ENCODE measurements at regions not wholly inside any gene's neighbourhood (a gene's known extent, or its start where the extent isn't known, plus 50 kb on each side); places are given as distances from the start of the nearest gene placed in this dataset.

DNA sequence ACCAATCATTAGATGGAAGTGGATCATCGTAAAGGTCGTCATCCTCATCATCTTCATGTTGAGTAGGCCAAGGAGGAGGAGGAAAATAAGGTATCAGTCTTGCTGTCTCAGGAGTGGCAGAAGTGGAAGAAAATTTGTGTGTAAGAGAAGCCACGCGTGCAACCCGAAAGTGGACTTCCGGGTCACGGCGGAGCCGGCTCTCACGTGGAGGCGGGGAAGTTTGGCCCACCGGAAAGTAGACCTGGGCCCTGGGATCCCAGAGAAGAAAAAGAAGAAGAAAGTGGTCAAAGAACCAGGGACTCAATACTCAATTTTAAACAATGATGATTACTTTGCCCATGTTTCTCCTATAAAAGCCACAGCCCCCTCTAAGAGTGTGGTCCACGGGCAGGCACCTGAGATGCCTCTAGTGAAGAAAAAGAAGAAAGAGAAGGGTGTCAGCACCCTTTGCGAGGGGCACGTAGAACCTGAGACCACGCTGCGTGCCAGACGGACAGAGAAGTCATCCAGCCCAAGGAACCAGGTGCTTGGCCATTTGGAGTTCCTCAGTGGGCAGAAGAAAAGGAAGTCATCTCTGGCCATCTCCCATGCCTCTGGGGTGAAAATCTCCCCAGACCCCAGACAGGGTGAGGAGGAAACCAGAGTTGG is 365.8 kb downstream of the BCAT1 start:
- Histone ChIP-seq H3K27ac (ENCODE audit: low read depth in 1 of 2, low read length in 1 of 2) (no peak overlapping the region), H3K4me3 (no peak overlapping the region), H3K9ac (ENCODE audit: insufficient read depth in 1 of 2, low read length in 2 of 2) (no peak overlapping the region), H3K9me3 (ENCODE audit: control insufficient read depth in 4 of 4, insufficient read depth in 3 of 4, low read length in 3 of 4) (peaks cover 0 to 4% (median 0%) of the 10 kb centered on the region in 4 donors), H3K27me3 (ENCODE audit: control insufficient read depth in 3 of 3, insufficient read depth in 3 of 3, low read length in 2 of 3) (no peaks in the 10 kb centered on the region), H3K4me1 (ENCODE audit: control insufficient read depth in 5 of 5, insufficient read depth in 5 of 5, low read length in 5 of 5) (no peaks in the 10 kb centered on the region), H3K36me3 (ENCODE audit: control insufficient read depth in 4 of 4, insufficient read depth in 4 of 4, low read length in 4 of 4) (no peaks in the 10 kb centered on the region)
- no peak for DNase-seq
- 97% methylated on average over 18 of the region's 18 CpGs for WGBS, 2 donors
- TF ChIP-seq, protein P1, sequence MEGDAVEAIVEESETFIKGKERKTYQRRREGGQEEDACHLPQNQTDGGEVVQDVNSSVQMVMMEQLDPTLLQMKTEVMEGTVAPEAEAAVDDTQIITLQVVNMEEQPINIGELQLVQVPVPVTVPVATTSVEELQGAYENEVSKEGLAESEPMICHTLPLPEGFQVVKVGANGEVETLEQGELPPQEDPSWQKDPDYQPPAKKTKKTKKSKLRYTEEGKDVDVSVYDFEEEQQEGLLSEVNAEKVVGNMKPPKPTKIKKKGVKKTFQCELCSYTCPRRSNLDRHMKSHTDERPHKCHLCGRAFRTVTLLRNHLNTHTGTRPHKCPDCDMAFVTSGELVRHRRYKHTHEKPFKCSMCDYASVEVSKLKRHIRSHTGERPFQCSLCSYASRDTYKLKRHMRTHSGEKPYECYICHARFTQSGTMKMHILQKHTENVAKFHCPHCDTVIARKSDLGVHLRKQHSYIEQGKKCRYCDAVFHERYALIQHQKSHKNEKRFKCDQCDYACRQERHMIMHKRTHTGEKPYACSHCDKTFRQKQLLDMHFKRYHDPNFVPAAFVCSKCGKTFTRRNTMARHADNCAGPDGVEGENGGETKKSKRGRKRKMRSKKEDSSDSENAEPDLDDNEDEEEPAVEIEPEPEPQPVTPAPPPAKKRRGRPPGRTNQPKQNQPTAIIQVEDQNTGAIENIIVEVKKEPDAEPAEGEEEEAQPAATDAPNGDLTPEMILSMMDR (IDR thresholded peaks at IDR 0.05; ENCODE audit: control extremely low read depth, extremely low read depth): no peak
- ATAC-seq (ENCODE audit: insufficient read depth, low FRiP score): no peak

DNA sequence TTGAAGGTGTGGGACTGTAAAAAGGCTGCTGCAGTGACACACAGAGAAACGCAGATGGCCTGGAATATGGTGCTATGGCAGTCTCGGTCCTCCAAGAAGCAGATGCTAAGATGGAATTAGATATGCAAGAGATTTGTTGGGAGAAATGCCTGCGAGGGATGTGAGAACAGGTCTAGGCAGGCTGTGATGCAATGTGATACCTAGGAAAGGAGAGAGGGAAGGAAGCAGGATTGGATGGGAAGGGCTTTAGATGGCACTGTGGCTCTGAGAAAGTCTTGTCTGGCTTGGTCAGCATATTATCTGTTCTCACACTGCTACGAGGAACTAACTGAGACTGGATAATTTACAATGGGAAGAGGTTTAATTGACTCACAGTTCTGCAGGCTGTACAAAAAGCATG is 374.4 kb downstream of the BCAT1 start:
- no peak for ATAC-seq (ENCODE audit: insufficient read depth, low FRiP score)

DNA sequence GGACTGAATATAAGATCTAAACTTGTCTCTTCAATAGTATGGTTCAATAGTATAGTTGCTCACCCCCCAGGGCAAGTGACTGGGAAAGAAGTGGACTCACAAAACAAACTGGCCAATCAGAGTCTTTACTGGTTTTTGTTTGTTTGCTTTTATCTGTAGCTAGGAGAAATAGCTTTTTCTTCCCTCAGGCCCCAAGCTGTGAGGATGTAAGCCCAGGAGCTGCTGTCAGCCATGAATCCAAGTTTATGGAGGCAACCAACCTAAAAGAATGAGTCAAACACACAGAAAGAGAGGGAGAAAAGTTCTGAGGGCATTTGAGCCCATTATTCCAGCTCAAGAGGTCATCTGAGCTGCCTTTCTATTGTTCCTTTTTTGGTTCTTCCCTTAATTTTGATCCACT is 375.3 kb downstream of the BCAT1 start:
- no peak for ATAC-seq (ENCODE audit: insufficient read depth, low FRiP score)

More for the DNA sequence above, 374.4 kb downstream of the BCAT1 start:
- no peak for DNase-seq
- Histone ChIP-seq H3K27me3 (ENCODE audit: control insufficient read depth in 3 of 3, insufficient read depth in 3 of 3, low read length in 2 of 3) (no peaks in the 10 kb centered on the region), H3K4me3 (no peak overlapping the region), H3K27ac (ENCODE audit: low read depth in 1 of 2, low read length in 1 of 2) (no peak overlapping the region), H3K36me3 (ENCODE audit: control insufficient read depth in 4 of 4, insufficient read depth in 4 of 4, low read length in 4 of 4) (no peaks in the 10 kb centered on the region), H3K9ac (ENCODE audit: insufficient read depth in 1 of 2, low read length in 2 of 2) (no peak overlapping the region), H3K9me3 (ENCODE audit: control insufficient read depth in 4 of 4, insufficient read depth in 3 of 4, low read length in 3 of 4) (no peaks in the 10 kb centered on the region), H3K4me1 (ENCODE audit: control insufficient read depth in 5 of 5, insufficient read depth in 5 of 5, low read length in 5 of 5) (no peaks in the 10 kb centered on the region)
- 85 to 90% methylated on average over 4 of the region's 4 CpGs for WGBS, 2 donors
- TF ChIP-seq, protein P1 (IDR thresholded peaks at IDR 0.05; ENCODE audit: control extremely low read depth, extremely low read depth): no peak

More for the DNA sequence above, 375.3 kb downstream of the BCAT1 start:
- no peak for DNase-seq
- no peak overlapping the region for H3K9ac ChIP-seq (ENCODE audit: insufficient read depth in 1 of 2, low read length in 2 of 2)
- H3K4me3 ChIP-seq: no peak overlapping the region
- H3K27me3 ChIP-seq (ENCODE audit: control insufficient read depth in 3 of 3, insufficient read depth in 3 of 3, low read length in 2 of 3): no peaks in the 10 kb centered on the region
- no peaks in the 10 kb centered on the region for H3K9me3 ChIP-seq (ENCODE audit: control insufficient read depth in 4 of 4, insufficient read depth in 3 of 4, low read length in 3 of 4)
- TF ChIP-seq, protein P1 (IDR thresholded peaks at IDR 0.05; ENCODE audit: control extremely low read depth, extremely low read depth): no peak
- H3K27ac ChIP-seq (ENCODE audit: low read depth in 1 of 2, low read length in 1 of 2): no peak overlapping the region
- no peaks in the 10 kb centered on the region for H3K36me3 ChIP-seq (ENCODE audit: control insufficient read depth in 4 of 4, insufficient read depth in 4 of 4, low read length in 4 of 4)
- H3K4me1 ChIP-seq (ENCODE audit: control insufficient read depth in 5 of 5, insufficient read depth in 5 of 5, low read length in 5 of 5): no peaks in the 10 kb centered on the region
